GM19467 (cell line): ENCODE measurements at regions not wholly inside any gene's neighbourhood (a gene's known extent, or its start where the extent isn't known, plus 50 kb on each side); places are given as distances from the start of the nearest gene placed in this dataset.

Experiments used
- ATAC-seq: cut with Tn5 transposase; IDR thresholded peaks from one replicate; pipeline ENCODE4 v1.9.1; 2021; ENCODE audit warnings: mild to moderate bottlenecking, moderate library complexity; ENCODE audit not compliant: unreplicated experiment

- ATAC-seq, result no peak
Observed at GRCh38 chr14:97757491-97757890, 960.3 kb downstream of the VRK1 start.

DNA sequence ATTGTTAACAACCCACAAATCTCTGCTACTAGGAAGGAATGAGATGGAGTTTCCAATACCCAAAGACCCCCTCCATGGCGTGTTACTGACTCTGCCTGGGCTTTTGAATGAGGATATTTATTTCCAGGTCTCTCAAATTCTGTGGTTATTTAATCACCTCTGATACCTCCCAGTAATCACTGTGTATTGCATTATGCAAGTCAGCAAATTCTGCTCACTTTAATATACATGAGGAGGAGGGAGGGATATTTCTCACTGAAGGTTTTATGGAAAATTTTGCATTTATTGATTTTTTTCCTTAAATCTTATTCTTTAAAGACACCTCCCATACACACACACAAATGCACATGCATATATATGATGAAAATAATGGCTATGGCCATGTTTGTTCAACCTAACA is 962.9 kb downstream of the VRK1 start:
- no peak for ATAC-seq

- ATAC-seq, result no peak
Observed at GRCh38 chr14:97762386-97762785, 965.2 kb downstream of the VRK1 start.

- ATAC-seq, result no peak
Observed at GRCh38 chr14:97771340-97772045, 974.3 kb downstream of the VRK1 start.

GRCh38 chr14:97773598-97773997 is 976.4 kb downstream of the VRK1 start:
- no peak for ATAC-seq

- ATAC-seq, result no peak
Observed at GRCh38 chr14:97776890-97777558, 979.8 kb downstream of the VRK1 start.

GRCh38 chr14:97777622-97778355 is 980.6 kb downstream of the VRK1 start:
- ATAC-seq, result no peak

DNA sequence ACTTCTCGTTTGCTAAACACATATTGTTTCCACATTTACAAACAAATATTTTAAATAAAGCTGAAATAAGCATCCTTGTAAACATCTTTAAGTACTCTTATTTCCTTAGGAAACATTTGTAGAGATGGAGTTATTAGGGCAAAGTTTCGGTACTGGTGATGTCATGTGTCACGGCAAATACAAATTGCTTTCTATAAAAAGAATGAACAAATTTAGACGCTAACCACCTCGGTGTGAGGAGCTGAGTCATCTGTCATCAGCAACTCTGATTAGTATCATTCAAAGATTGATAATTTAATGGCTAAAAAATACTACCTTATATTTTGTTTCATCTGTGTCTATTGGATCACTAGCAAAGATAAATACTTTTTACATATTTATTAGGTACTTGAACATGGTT is 982.0 kb downstream of the VRK1 start:
- no peak for ATAC-seq

DNA sequence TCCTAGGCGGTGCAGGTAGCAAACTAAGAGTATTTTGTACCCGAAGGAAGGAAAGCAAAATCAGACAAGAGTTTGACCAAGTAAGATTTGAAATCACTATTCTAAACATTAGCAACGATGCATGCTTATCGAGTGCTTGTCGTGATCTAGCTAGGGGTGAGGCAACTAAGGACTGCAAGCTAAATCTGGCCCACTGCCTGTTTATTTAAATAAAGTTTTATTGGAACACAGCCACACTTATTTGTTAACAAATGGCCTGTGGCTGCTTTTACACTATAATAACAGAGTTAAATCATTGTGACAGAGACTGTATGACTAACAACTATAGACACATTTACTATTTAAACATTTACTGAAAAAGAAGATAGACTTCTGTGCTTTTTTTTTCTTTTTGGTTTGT is 983.6 kb downstream of the VRK1 start:
- no peak for ATAC-seq

DNA sequence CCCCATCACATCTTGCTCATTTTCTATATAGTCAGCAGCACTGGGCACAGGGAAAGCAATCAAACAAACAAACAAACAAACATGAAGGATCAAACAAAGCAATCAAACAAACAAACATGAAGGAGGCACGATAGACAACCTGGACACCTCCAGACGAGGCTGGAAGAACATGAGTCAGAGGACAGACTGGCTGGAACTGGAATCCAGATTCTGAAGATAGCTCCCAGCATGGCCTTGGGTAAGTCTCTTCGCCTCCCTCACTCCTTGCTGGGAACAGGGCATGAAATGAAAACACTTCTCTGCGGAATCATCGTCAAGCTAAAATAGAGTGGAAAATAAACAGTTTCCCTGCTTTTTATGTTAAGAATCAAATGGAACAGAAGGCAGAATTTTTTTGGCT is 984.8 kb downstream of the VRK1 start:
- no peak for ATAC-seq

GRCh38 chr14:97782871-97783414 is 985.8 kb downstream of the VRK1 start:
- ATAC-seq, result no peak

GRCh38 chr14:97785495-97785894 is 988.3 kb downstream of the VRK1 start:
- ATAC-seq, result no peak

DNA sequence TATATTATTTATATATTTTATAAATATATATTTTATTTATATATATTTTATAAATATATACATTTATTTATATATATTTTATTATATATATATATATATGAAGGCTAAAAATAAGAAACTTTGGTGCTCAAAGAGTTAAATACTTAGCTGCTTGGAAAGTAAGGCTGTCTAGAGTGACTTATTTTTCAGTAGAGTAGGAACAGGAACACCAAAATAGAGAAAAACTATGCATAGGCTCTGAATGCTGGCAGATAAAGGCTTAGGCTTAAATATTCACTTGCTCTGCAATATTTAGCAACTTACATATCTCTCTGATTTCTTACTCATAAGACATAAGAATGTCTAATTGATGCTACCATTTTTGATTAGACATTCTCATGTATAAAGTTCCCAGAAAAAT is 991.2 kb downstream of the VRK1 start:
- no peak for ATAC-seq

GRCh38 chr14:97788846-97789526 is 991.8 kb downstream of the VRK1 start:
- ATAC-seq, result no peak

GRCh38 chr14:97791072-97791471 is 993.9 kb downstream of the VRK1 start:
- ATAC-seq, result no peak

- no peak for ATAC-seq
Observed at GRCh38 chr14:97791906-97792305, 994.7 kb downstream of the VRK1 start.

GRCh38 chr14:97796511-97796910 is 999.3 kb downstream of the VRK1 start:
- ATAC-seq, result no peak

DNA sequence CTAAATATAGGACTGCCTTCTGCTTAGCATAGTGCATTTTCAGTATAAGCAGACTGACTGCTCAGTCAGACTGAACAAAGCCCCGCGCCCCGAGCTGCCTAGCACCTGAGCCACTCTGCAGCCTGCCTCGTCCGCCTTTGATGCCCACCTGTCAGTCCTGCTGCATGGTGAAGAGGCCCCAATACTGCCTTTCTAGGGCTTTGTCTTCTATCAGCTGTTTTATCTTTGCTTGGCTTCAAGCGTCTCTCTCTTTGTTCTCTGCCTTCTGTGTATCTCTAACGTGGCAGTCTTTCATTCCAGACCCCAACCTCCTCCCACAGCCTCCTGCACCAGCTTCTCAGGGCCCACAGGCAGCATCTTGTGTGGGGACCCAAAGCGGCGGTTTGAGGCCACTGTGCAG is 1001.0 kb downstream of the VRK1 start:
- no peak for ATAC-seq

GRCh38 chr14:97802430-97803373 is 1005.5 kb downstream of the VRK1 start:
- no peak for ATAC-seq

DNA sequence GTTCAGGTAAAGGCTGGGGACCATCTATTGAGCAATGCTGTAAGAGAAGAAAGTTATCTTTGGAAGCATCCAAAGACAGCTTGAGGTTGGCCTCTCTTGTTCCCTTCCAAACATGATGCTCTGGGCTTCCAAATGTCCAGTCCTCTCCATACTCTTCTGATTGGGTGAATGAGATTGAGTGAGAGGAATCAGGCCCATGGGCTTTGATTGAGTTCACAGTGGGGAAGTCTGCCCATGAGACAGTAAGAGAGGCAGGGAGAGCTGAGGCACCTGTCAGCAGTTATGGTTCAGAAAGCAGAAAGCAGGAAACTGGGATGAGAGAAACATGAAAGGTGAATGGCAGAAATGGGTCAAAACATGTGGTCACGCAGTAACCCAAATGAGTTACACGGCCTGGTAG is 1006.9 kb downstream of the VRK1 start:
- no peak for ATAC-seq
